Right atrium auricular region (tissue), 2 donors: ENCODE measurements at regions not wholly inside any gene's neighbourhood (a gene's known extent, or its start where the extent isn't known, plus 50 kb on each side); places are given as distances from the start of the nearest gene placed in this dataset.

Source experiments
- DNase-seq: peaks from one replicate; pipeline ENCODE4 v3.0.0-alpha.2; 2019; ENCODE audit warnings: low spot score
- H3K27ac ChIP-seq, 2 donors: fragments of 200-600 bp; sonication (generic); 1 replicate in 1 of 2; 2 replicates in 1 of 2; pipeline ENCODE4 v1.5.1; 2016 to 2019
- H3K27me3 ChIP-seq, 2 donors: fragments of 200-600 bp; sonication (generic); one replicate each; pipeline versions ENCODE4 v1.5.1 to v1.6.0; 2017 to 2019
- H3K36me3 ChIP-seq: fragments of 200-600 bp; sonication (generic); one replicate; pipeline ENCODE4 v1.5.1; 2016
- H3K4me1 ChIP-seq, 2 donors: fragments of 200-600 bp; sonication (generic); one replicate each; pipeline versions ENCODE4 v1.5.1 to v1.6.0; 2017 to 2019
- H3K4me3 ChIP-seq, 2 donors: fragments of 200-600 bp; sonication (generic); 1 replicate in 1 of 2; 2 replicates in 1 of 2; pipeline ENCODE4 v1.5.1; 2017 to 2019; ENCODE audit warnings: mild to moderate bottlenecking in 1 of 2, moderate library complexity in 1 of 2
- H3K9me3 ChIP-seq, 2 donors: fragments of 200-600 bp; sonication (generic); one replicate each; pipeline ENCODE4 v1.5.1; 2019
- CTCF ChIP-seq, 2 donors: fragments of 200-600 bp; sonication (generic); IDR thresholded peaks; one replicate each; pipeline ENCODE4 v1.5.1; 2019; ENCODE audit warnings: antibody characterized with exemption in 2 of 2

DNA sequence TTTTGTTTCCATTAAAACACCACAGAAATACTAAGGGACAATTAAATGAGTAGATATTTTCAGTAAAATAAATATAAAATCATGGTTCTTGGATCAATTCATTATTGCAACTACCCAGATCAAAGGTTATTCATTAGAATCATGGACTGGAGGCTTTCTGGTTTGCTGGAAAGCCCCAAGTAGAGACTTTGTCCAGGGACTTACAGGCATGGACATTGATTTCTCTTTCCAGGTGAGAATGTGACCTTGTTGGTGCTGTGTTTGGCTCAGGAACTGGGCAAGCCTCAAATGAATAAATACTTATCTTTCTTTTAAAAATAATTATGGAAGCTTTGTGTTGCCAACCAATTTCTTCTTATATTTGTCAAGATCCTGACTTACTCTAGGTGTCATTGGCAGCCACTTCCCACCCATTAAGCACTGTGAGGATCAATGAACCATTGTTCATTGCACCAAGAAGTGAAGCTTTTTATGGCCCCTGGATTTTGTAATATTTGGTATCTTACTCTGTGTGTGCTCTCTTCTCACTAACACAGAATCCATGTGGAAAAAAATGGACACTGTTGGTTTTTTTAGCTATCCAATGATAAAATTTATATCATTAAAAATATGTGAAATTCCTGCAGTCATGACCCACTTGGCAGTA lies 205.8 kb upstream of the NRXN1 start:
- no peak overlapping the region for H3K27ac ChIP-seq
- H3K9me3 ChIP-seq: no peaks in the 10 kb centered on the region
- no peak for DNase-seq
- H3K4me1 ChIP-seq: no peaks in the 10 kb centered on the region
- H3K4me3 ChIP-seq: no peak overlapping the region
- TF ChIP-seq CTCF (IDR thresholded peaks at IDR 0.05): no peak
- no peaks in the 10 kb centered on the region for H3K36me3 ChIP-seq
- no peaks in the 10 kb centered on the region for H3K27me3 ChIP-seq

GRCh38 chr2:51232027-51232426 lies 200.1 kb upstream of the NRXN1 start:
- TF ChIP-seq CTCF (IDR thresholded peaks at IDR 0.05): no peak
- H3K27ac ChIP-seq: no peak overlapping the region
- H3K4me1 ChIP-seq: no peaks in the 10 kb centered on the region

DNA sequence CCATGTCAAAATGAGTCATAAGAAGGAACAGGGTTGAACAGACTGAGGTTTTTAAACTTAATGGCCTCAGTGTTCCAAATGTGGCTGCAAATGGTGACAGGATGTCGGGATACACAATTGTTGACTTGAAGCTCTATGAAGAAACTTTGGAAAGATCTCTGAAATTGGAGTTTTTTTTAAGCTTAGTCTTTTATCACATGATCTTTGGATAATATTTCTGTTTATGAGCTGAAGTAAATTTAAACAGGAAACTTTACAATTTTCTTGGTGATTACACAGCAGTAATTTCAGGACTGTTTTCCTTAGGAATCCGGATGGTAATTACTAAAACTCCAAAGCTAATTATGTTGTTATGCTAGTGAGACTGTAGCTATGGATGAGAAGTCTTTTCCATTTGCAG lies 199.1 kb upstream of the NRXN1 start:
- no peak for DNase-seq
- Histone ChIP-seq H3K27ac (no peak overlapping the region), H3K4me3 (no peak overlapping the region), H3K36me3 (no peaks in the 10 kb centered on the region), H3K4me1 (no peaks in the 10 kb centered on the region), H3K27me3 (no peaks in the 10 kb centered on the region), H3K9me3 (no peaks in the 10 kb centered on the region)
- no peak for TF ChIP-seq CTCF (IDR thresholded peaks at IDR 0.05)

More at GRCh38 chr2:51232027-51232426, 200.1 kb upstream of the NRXN1 start:
- Histone ChIP-seq H3K36me3 (no peaks in the 10 kb centered on the region), H3K27me3 (no peaks in the 10 kb centered on the region), H3K4me3 (no peak overlapping the region), H3K9me3 (no peaks in the 10 kb centered on the region)
- DNase-seq: no peak

DNA sequence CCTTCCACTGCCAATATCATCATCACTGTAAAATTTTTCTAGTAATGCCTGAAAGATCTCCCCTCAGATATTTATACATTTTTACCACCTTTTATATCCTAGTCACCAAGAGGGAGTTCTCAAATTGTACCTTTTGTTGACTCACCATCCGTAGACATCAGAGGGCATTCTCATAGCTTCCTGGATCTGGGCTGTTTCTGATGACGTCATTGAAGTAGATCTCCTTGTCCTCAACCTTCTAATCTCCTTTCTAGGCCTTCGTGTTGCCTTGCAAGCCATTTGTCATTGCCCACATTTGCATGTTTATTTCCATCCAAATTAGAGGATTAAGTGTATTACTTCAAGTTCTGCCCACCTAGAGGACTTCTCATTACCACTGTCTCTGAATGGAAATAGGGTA lies 193.4 kb upstream of the NRXN1 start:
- TF ChIP-seq CTCF (IDR thresholded peaks at IDR 0.05): no peak
- H3K4me1 ChIP-seq: no peaks in the 10 kb centered on the region
- no peak for DNase-seq
- H3K36me3 ChIP-seq: no peaks in the 10 kb centered on the region
- H3K27ac ChIP-seq: no peak overlapping the region
- no peaks in the 10 kb centered on the region for H3K9me3 ChIP-seq
- no peaks in the 10 kb centered on the region for H3K27me3 ChIP-seq
- no peak overlapping the region for H3K4me3 ChIP-seq

DNA sequence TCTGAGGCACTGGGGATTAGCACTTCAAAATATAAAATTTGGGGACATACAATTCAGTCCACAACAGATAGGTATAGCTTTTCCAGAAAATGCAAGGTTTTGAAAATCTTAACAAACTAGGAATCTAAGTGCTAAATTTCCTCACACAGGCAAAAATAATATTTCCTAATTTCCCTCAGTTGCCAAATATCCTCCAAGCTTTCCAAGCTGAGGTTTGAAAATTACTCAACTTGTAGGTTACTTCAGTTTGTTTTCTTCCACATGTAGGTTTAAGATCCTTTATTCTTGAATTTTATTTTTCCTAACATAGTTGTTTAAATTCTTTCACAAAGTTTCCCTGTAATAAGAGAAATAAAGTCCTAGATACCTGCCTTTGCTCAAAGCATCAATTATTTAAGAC lies 192.9 kb upstream of the NRXN1 start:
- H3K4me1 ChIP-seq: no peaks in the 10 kb centered on the region
- no peaks in the 10 kb centered on the region for H3K36me3 ChIP-seq
- no peaks in the 10 kb centered on the region for H3K9me3 ChIP-seq
- H3K27me3 ChIP-seq: no peaks in the 10 kb centered on the region
- TF ChIP-seq CTCF (IDR thresholded peaks at IDR 0.05): no peak
- no peak overlapping the region for H3K27ac ChIP-seq
- no peak overlapping the region for H3K4me3 ChIP-seq
- no peak for DNase-seq

GRCh38 chr2:51222106-51222505 lies 190.2 kb upstream of the NRXN1 start:
- Histone ChIP-seq H3K27ac (no peak overlapping the region), H3K9me3 (no peaks in the 10 kb centered on the region), H3K36me3 (no peaks in the 10 kb centered on the region), H3K27me3 (no peaks in the 10 kb centered on the region), H3K4me3 (no peak overlapping the region), H3K4me1 (no peaks in the 10 kb centered on the region)
- DNase-seq: no peak
- TF ChIP-seq CTCF (IDR thresholded peaks at IDR 0.05): no peak
